ENCODE measurements at regions not wholly inside any gene's neighbourhood (a gene's known extent, or its start where the extent isn't known, plus 50 kb on each side); places are given as distances from the start of the nearest gene placed in this dataset.

DNA sequence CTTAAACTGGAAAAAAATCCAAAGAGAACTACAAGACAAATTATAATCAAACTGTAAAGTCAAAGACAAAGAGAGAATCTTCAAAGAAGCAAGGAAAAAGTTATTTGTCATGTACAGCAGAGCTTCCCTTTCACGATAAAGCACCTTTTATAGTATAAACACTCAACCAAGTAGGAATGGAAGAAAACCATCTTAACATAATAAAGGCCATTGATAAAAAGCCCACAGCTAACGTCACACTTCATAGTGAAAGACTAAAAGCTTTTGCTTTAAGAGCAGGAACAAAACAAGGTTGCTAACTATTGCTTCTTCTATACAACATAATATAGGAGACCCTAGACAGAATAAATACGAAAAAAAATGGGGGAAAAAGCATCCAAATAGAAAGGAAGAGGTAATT is 595.7 kb upstream of the POU3F4 start:
- DNase-seq = no peak

DNA sequence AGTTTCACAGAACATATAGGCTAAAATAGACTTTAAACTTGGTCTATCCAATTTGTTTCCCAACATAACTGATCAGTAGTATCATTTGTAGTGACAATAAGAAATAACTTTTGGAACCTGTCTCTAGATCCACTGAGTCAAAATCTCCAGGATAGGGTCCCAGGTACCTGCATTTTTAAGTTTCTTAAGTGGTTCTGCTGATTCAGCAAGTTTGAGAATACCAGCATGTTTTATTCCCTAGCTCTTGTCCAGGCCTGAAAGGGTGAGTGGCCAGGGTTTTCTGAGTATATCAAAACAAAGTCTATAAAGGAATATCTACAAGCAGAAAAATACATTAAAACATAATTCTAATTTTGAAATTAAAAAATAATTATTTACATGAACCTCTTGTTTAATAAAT is 573.1 kb upstream of the POU3F4 start:
- DNase-seq = no peak

- DNase-seq = no peak
Measured at GRCh38 chrX:82945332-82945731, 562.8 kb upstream of the POU3F4 start.

- DNase-seq = no peak
Measured at GRCh38 chrX:82961129-82961528, 547.0 kb upstream of the POU3F4 start.

DNA sequence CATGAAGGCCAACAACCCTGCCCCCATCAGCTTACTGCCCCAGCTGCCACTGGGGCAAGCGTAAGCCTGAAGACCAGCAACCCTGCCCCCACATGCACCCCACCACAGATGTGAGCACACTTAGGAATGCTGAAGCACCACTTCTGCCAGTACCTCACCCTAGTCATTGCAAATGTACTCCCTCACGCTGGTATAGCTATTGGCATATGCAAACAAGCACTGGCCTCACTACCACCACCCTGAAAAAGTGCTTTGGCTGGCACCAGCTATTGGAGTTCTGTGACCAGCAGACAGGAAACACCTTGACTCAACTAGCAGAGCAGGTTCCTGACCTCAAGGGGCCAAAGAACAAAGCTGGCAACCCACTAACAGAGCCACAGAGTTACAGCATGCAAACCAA is 534.4 kb upstream of the POU3F4 start:
- DNase-seq = no peak

- DNase-seq = no peak
Measured at GRCh38 chrX:82998163-82998562, 509.9 kb upstream of the POU3F4 start.

GRCh38 chrX:83004012-83004411 is 504.1 kb upstream of the POU3F4 start:
- no peak for DNase-seq

DNA sequence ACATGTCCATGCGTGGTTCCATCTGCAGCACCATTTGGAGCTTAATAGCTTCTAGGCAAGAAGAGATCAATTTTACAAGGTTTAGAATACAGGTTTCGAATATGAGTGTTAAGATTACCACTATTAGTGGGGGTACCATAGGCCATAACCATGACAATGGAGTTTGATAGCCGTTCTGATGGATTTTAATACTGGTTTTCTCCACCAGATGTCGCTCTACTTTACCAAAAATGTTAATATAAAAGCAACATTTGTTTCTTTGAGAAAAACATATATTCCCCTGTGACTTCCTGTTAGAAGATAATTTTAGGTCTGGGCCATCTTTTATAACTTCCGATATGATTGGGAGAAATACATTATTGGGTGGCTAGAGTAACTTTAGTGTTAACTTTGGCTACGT is 499.7 kb upstream of the POU3F4 start:
- DNase-seq = peak in 2 of 3 donors; percentile 3 to 14

DNA sequence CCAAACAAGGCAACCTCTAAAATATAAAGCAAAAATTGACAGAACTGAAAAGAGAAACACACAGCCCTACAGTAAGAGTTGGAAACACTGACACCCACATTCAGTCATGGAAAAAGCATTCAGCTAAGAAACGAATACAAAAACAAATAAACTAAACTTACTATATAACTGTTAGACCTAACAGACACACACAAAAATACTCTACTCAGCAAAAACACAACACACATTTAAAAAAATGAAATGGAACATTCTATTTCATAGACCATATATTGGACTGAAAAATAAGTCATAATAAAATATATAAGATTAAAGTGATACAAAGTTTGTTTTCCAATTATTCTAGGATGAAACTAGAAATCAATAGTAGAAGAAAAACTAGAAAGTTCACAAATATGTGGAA is 488.8 kb upstream of the POU3F4 start:
- DNase-seq = no peak

GRCh38 chrX:83022020-83022419 is 486.1 kb upstream of the POU3F4 start:
- no peak for DNase-seq
